SH-SY5Y (cell line): ENCODE measurements at regions not wholly inside any gene's neighbourhood (a gene's known extent, or its start where the extent isn't known, plus 50 kb on each side); places are given as distances from the start of the nearest gene placed in this dataset.

Experiments
- GATA2 ChIP-seq: IDR thresholded peaks from 2 replicates; pipeline ENCODE4 v1.6.1; 2011; ENCODE audit warnings: mild to moderate bottlenecking, low read depth, low read length
- GATA3 ChIP-seq: IDR thresholded peaks from 2 replicates; pipeline ENCODE4 v1.6.1; 2011; ENCODE audit warnings: low read depth, mild to moderate bottlenecking, low read length, moderate library complexity

GRCh38 chr21:18782721-18783120, 379.1 kb upstream of the TMPRSS15 start:
- TF ChIP-seq GATA2 (no peak), GATA3 (no peak)

DNA sequence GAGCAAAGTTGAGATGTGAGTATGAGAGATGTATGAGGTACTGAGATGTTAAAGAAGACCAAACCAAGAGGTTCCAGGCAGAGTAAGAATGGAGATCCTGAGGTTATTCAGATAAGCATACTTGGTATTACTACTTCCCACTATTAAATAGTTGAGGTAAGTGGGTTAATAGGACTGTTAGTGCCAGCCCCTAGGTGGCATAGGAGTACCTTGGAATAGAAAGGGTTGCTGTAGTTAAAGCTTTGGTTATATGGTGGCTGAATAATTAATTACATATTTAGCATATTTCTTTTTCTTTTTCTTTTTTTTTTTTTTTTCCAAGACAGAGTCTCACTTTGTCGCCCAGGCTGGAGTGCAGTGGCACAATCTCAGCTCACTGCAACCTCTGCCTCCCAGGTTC, 397.9 kb upstream of the TMPRSS15 start:
- TF ChIP-seq GATA3: no peak
- TF ChIP-seq GATA2: no peak

- TF ChIP-seq GATA3 (no peak), GATA2 (no peak)
Observed at GRCh38 chr21:18803624-18804023, 400.0 kb upstream of the TMPRSS15 start.

GRCh38 chr21:18810136-18810535, 406.6 kb upstream of the TMPRSS15 start:
- TF ChIP-seq GATA2 (no peak), GATA3 (no peak)

GRCh38 chr21:18812308-18812707, 408.7 kb upstream of the TMPRSS15 start:
- TF ChIP-seq GATA2 (no peak), GATA3 (no peak)

GRCh38 chr21:18819507-18819906, 415.9 kb upstream of the TMPRSS15 start:
- no peak for TF ChIP-seq GATA3
- TF ChIP-seq GATA2: no peak

- no peak for TF ChIP-seq GATA2
- no peak for TF ChIP-seq GATA3
Observed at GRCh38 chr21:18826562-18826961, 423.0 kb upstream of the TMPRSS15 start.

GRCh38 chr21:18831942-18832676, 428.5 kb upstream of the TMPRSS15 start:
- TF ChIP-seq GATA2 (no peak), GATA3 (no peak)

DNA sequence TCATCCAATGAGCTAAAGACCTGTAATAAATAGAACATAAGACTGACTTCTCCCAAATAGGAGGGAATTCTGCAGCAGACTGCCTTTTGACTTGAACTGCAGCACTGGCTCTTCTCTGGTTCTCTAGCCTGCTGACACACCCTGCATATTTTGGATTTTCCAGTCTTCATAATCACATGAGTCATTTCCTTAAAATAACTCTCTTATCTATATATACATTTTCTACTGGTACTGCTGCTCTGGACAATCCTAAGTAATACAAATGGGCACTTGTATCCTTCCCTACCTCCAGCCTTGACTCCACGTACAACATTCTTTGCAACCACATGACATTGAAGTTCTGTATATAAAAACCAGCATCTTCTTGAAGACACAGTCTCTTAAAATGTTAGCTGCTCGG, 429.4 kb upstream of the TMPRSS15 start:
- no peak for TF ChIP-seq GATA2
- no peak for TF ChIP-seq GATA3

DNA sequence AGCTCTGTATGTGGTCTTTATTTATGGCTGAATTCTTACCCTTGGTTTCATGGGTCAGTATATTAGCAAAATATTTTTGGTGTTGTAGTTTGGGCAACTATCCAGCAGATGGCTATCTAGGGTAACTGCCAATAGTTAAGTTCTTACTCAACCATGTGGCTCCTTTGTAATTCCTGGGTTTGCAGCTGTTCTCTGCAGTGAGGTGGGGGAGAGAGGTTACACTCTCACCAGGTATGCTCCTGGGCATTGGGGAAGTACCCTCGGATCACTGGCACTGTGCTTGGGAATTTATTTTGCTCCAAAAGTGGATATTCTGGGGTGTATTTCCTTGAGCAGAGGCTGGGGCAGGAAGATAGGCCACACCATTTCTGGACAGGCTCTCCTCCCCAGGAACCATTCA, 436.7 kb upstream of the TMPRSS15 start:
- TF ChIP-seq GATA2: no peak
- TF ChIP-seq GATA3: no peak

GRCh38 chr21:18869104-18869503, 465.5 kb upstream of the TMPRSS15 start:
- TF ChIP-seq GATA2 (no peak), GATA3 (no peak)

DNA sequence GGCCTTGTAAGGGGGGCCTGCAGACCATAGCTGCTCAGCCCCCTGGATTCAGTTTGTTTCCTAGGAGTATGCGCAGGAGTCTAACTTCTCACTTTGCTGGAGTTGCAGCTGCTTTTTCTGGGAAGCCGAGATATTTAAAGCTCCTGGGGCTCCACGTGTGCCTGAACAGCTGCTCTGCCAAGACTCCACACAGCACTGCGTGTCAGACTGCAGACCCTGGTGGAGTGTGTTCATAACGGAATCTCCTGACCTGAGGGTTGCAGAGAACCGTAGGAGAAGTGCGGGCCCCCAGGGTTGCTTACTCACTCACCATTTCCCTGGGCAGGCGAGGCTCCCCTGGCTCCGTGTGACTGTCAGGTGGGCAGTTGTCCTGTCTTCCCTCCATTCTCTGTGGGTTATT, 474.3 kb upstream of the TMPRSS15 start:
- no peak for TF ChIP-seq GATA2
- TF ChIP-seq GATA3: no peak

- no peak for TF ChIP-seq GATA2
- TF ChIP-seq GATA3: no peak
Observed at GRCh38 chr21:18887922-18888602, 484.5 kb upstream of the TMPRSS15 start.

DNA sequence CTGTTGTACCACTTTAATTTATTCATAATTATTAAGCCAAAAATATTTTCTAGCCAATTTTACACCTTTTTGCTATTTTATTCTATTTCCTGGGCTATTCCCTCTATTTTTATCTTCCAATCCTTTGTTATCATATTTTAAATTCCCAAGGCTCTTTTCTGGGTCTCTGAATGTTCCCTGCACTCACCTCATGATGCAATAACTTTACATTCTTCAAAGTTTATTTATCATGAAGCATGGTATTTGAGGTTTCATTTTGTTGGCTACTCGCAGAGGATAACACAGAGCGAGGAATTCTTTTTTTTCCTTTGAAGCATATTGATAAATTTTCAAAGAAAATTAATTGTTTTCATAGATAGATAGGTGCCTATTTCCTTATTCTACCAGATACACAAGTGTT, 489.8 kb upstream of the TMPRSS15 start:
- TF ChIP-seq GATA3 (no peak), GATA2 (no peak)

DNA sequence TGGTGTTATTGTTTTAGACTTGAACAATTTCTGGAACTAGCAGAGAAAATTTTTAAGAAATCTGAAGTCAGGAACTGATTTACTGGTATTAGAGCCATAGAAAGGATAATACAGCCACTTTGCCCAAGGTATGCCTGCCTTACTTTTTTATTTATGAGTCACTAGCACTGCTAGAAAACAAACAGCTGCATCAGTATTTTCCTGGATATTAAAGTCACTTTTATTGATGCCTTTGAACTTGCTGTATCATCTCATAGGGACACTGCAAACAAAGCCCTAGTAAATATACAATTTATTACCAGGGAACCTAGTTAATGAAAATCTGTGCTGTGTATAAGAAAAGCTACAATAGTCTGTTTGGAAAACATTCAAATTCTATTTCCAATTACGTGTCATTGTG, 490.8 kb upstream of the TMPRSS15 start:
- no peak for TF ChIP-seq GATA3
- TF ChIP-seq GATA2: no peak
